ENCODE measurements at regions not wholly inside any gene's neighbourhood (a gene's known extent, or its start where the extent isn't known, plus 50 kb on each side); places are given as distances from the start of the nearest gene placed in this dataset.

DNA sequence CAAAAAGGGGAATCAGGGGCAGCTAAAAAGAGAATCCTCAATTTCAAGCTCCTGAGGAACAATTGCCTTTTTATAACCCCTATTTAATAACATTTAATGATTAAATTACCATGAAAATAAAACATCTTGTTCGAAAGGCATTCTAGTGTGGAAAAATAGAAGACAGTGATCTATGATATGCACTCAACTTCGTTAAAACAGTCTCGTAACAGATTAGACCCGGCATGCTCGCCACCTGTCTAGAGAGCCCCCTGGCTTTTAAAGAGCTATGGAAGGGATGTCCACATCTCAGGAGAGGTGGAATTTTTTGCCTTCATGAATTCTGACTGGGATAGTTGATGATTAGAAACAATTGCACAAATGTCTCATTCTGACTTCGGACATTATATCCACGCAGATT, 153.7 kb upstream of the MDFIC2 start:
- TF ChIP-seq, protein P1, sequence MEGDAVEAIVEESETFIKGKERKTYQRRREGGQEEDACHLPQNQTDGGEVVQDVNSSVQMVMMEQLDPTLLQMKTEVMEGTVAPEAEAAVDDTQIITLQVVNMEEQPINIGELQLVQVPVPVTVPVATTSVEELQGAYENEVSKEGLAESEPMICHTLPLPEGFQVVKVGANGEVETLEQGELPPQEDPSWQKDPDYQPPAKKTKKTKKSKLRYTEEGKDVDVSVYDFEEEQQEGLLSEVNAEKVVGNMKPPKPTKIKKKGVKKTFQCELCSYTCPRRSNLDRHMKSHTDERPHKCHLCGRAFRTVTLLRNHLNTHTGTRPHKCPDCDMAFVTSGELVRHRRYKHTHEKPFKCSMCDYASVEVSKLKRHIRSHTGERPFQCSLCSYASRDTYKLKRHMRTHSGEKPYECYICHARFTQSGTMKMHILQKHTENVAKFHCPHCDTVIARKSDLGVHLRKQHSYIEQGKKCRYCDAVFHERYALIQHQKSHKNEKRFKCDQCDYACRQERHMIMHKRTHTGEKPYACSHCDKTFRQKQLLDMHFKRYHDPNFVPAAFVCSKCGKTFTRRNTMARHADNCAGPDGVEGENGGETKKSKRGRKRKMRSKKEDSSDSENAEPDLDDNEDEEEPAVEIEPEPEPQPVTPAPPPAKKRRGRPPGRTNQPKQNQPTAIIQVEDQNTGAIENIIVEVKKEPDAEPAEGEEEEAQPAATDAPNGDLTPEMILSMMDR (IDR thresholded peaks at IDR 0.05), result no peak
- TF ChIP-seq TEAD4 (IDR thresholded peaks at IDR 0.05; ENCODE audit: borderline replicate concordance, insufficient read depth) (no peak), NRF1 (IDR thresholded peaks at IDR 0.05; ENCODE audit: low read depth, low read length) (no peak), RFX5 (IDR thresholded peaks at IDR 0.05; ENCODE audit: low read length) (no peak)
